AG04450 (cell line): ENCODE measurements at regions not wholly inside any gene's neighbourhood (a gene's known extent, or its start where the extent isn't known, plus 50 kb on each side); places are given as distances from the start of the nearest gene placed in this dataset.

ENCODE experiments used
- CTCF ChIA-PET: fragments of 300-600, 350-600 bp; formaldehyde crosslinking; extraction: SDS; loops from one replicate; lab custom pipeline; 2022; ENCODE audit warnings: antibody characterized with exemption, inconsistent platforms; lab: Charles Lee
- POLR2A ChIA-PET: fragments of 350-600 bp; formaldehyde crosslinking; extraction: SDS; loops from one replicate; lab custom pipeline; 2021; ENCODE audit warnings: antibody characterized with exemption, inconsistent platforms; lab: Yijun Ruan, JAX
- DNase-seq: peaks from one replicate; pipeline ENCODE4 v3.0.0-alpha.2; 2011; ENCODE audit warnings: low read depth, low spot score
- H3K27ac ChIP-seq: one replicate; pipeline ENCODE4 v1.5.1; 2012; ENCODE audit warnings: low read depth, low read length, control low read depth
- H3K27me3 ChIP-seq: one replicate; pipeline ENCODE4 v1.6.0; 2012; ENCODE audit warnings: low read length; ENCODE audit not compliant: control insufficient read depth, insufficient read depth
- H3K4me3 ChIP-seq: 2 replicates; pipeline ENCODE4 v1.5.1; 2011; ENCODE audit warnings: mild to moderate bottlenecking, low read depth, low read length, control low read depth
- H3K9me3 ChIP-seq: 2 replicates; pipeline ENCODE4 v1.5.1; 2012; ENCODE audit warnings: low read length; ENCODE audit not compliant: control insufficient read depth, insufficient read depth
- TF ChIP-seq, protein P1 (sequence below): IDR thresholded peaks from 2 replicates; pipeline ENCODE4 v1.5.1; 2011; ENCODE audit warnings: low read depth, low read length, control low read depth, inconsistent platforms

DNA sequence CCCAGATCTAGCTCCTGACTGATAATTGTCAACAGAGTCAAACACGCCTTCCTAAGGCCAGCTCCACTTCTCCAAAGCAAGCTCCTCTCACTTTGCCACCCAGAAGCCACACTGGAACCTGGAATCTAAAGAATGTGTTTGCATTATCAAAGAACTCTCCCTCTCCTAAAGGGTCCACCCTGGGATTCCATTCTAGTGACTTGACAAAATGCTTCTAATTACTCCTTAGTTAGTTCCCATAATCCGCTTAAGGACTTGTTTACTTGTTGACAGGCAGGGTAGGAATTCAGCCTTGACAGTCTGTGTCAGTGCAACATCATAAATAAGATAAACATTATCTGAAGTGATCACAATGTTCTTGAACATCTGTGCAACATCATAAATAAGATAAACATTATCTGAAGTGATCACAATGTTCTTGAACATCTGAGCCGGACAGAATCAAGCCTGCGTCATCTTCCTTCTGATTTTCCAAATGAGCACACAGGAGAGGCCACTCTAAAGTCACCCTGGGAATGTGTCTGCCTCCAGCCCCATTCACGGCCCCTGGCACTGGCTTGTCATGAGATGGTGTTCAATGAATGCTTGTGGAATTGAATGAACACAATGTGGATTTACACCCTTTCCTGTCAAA, 512.1 kb downstream of the IRS2 start:
- Histone ChIP-seq H3K4me3 (no peak overlapping the region), H3K27me3 (no peaks in the 10 kb centered on the region), H3K27ac (peak overlapping the region; percentile 43), H3K9me3 (no peaks in the 10 kb centered on the region)
- ChIA-PET CTCF (interaction anchor here (1.6 kb wide), 1 partner anchor 313 kb away, joined by 3 read pairs; no protein-coding TSS in a partner anchor), POLR2A (interaction anchor here (0.5 to 1.6 kb wide), 3 partner anchors 17 to 516 kb away, joined by 3 to 4 read pairs (median 4); no protein-coding TSS in a partner anchor)
- TF ChIP-seq, protein P1, sequence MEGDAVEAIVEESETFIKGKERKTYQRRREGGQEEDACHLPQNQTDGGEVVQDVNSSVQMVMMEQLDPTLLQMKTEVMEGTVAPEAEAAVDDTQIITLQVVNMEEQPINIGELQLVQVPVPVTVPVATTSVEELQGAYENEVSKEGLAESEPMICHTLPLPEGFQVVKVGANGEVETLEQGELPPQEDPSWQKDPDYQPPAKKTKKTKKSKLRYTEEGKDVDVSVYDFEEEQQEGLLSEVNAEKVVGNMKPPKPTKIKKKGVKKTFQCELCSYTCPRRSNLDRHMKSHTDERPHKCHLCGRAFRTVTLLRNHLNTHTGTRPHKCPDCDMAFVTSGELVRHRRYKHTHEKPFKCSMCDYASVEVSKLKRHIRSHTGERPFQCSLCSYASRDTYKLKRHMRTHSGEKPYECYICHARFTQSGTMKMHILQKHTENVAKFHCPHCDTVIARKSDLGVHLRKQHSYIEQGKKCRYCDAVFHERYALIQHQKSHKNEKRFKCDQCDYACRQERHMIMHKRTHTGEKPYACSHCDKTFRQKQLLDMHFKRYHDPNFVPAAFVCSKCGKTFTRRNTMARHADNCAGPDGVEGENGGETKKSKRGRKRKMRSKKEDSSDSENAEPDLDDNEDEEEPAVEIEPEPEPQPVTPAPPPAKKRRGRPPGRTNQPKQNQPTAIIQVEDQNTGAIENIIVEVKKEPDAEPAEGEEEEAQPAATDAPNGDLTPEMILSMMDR: no peak
- peak; percentile 41 for DNase-seq

DNA sequence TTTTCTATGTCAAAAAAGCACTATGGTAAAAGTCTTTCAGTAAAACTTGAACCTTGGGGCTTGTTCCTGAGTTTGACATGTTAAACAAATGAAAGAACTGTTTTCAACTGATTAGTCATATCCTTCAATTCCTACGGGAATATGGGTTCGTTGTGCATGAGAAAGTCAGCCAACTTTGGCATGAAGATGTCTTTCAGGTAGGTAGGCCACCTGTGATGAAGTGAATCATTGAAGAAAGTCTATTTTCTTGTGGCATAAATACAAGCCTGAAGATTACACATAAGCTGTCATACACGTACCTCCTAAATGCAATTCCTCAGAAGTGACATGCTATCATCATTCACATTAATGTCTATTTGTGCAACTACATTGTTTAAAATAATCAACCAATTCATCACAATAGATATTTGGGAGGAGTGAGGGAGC, 513.0 kb downstream of the IRS2 start:
- Histone ChIP-seq H3K27me3 (no peaks in the 10 kb centered on the region), H3K27ac (no peak overlapping the region), H3K9me3 (no peaks in the 10 kb centered on the region), H3K4me3 (no peak overlapping the region)
- TF ChIP-seq, protein P1: no peak
- no peak for DNase-seq
- ChIA-PET CTCF (interaction anchor here (0.6 to 1.6 kb wide), 3 partner anchors 106 to 359 kb away, joined by 3 to 4 read pairs (median 3); no protein-coding TSS in a partner anchor), POLR2A (interaction anchor here (1.4 kb wide), 1 partner anchor 16 kb away, joined by 4 read pairs; no protein-coding TSS in a partner anchor)

DNA sequence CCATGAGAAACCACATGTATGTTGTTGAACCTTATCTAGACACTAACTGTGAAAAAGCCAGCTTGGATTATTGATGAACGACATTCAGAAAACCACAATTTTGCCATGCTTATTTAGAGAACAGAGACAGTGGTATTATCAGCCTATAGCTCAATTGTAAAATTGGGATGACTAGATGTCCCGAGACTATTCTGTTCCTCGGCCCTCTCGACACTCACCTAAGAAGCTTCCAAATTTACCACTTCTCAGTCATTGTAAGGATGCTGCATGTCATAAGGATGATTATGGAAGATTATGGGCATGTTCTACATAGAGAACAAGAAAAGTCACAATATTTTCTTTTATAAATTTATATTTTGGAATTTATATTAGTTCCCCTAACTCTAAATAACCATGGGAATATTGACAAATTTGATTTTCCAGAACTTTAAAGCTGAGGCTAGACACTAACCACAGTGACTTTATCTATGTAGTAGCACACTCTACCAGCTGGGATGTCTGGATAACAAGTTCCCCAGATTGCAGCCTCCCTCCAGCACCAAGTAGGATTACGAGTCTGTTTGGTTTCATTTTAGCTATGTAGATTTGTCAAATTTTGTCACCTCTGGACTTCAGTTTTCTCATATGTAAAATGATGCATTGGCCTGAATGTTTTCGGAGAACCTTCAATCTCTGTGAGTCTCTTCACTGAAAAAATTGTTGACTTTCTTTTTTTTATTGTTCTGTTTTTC, 513.6 kb downstream of the IRS2 start:
- Histone ChIP-seq H3K27ac (no peak overlapping the region), H3K27me3 (no peaks in the 10 kb centered on the region), H3K4me3 (no peak overlapping the region; the same call in 1 of the 2 replicates), H3K9me3 (no peaks in the 10 kb centered on the region)
- CTCF ChIA-PET: interaction anchor here (0.6 to 1.6 kb wide), 3 partner anchors 107 to 358 kb away, joined by 3 to 4 read pairs (median 3); no protein-coding TSS in a partner anchor
- TF ChIP-seq, protein P1: no peak
- POLR2A ChIA-PET: interaction anchor here (1.4 kb wide), 1 partner anchor 16 kb away, joined by 4 read pairs; no protein-coding TSS in a partner anchor
- DNase-seq: no peak

DNA sequence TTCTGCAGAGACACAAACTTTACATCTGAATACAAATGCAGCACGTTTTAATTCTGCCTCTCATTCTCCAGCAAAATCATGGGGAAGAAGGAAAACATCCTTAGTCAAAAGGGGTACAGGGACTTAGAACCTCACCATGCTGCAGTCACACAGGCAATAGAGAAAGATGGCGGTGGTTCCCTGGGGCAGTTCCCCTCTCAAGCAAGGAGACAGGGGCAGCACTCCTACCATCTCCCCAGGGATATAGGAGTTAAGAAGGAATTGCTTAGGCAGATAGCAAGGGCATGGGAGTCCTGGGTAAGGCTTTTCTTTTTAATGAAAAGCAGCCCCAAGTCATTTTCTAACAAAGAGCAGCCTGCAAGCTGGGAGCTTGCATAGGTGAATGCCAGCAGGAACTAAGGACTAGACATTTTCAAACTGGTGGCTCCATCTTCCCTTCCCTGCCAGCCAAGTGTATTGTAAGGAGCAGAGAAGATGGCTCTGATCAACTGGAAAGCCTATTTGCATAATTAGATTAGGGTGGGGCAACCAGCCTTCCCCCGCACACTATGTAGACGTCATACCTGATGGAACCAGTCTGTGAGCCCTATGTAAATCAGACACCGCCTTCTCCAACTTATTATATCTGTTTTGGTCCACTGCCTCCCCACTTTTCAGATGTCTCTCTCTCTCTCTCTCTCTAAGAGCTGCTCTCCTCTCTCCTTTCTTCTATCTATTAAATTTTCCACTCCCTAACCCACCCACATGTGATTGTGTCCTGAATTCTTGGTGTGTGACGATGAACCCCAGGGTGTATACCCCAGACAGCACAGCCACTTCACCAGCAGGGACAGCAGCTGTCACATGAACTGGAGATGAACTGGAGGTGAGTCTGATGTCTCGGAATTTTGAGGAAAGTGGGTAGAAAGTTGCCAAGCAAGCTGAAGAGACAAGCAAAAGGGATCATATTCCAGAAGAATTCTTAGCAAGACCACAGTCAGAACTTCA, 514.5 kb downstream of the IRS2 start:
- TF ChIP-seq, protein P1: no peak
- DNase-seq: no peak
- no peak overlapping the region for H3K4me3 ChIP-seq
- CTCF ChIA-PET: interaction anchor here (0.6 kb wide), 1 partner anchor 13 kb away, joined by 3 read pairs; no protein-coding TSS in a partner anchor
- no peaks in the 10 kb centered on the region for H3K27me3 ChIP-seq
- no peaks in the 10 kb centered on the region for H3K9me3 ChIP-seq
- POLR2A ChIA-PET: no interaction called here
- H3K27ac ChIP-seq: no peak overlapping the region
